ENCODE measurements at regions not wholly inside any gene's neighbourhood (a gene's known extent, or its start where the extent isn't known, plus 50 kb on each side); places are given as distances from the start of the nearest gene placed in this dataset.

DNA sequence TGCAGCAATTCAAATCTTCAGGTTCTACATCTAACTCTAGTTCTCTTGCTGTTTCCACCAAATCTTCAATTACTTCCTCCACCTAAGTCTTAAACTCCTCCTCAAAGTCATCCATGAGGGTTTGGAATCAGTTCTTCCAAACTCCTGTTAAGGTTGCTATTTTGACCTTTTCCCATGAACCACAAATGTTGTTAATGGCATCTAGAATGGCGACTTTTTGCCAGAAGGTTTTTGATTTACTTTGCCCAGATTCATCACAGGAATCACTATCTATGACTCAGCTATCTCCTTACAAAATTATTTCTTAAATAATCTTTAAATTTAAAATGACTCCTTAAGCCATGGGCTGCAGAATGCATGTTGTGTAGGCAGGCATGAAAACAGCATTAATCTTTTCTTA, 368.9 kb upstream of the TNP1 start:
- TF ChIP-seq POLR2AphosphoS5 (IDR thresholded peaks at IDR 0.05; ENCODE audit: low read depth, low read length), result no peak
- no peak for TF ChIP-seq SPI1 (IDR thresholded peaks at IDR 0.05; ENCODE audit: low read depth, low read length)
